GM10266 (cell line): ENCODE measurements at regions not wholly inside any gene's neighbourhood (a gene's known extent, or its start where the extent isn't known, plus 50 kb on each side); places are given as distances from the start of the nearest gene placed in this dataset.

ENCODE experiments used
- DNase-seq: peaks from one replicate; pipeline ENCODE4 v3.0.0; 2012; ENCODE audit errors: extremely low spot score
- CTCF ChIP-seq: IDR thresholded peaks from 2 replicates; pipeline ENCODE4 v1.5.1; 2012; ENCODE audit warnings: mild to moderate bottlenecking, low read depth; ENCODE audit not compliant: control insufficient read depth, insufficient read depth; ENCODE audit errors: missing control alignments

- no peak for TF ChIP-seq CTCF
These were observed 234.7 kb upstream of the E2F7 start for GRCh38 chr12:77299910-77300669.

GRCh38 chr12:77299001-77299400 is 233.6 kb upstream of the E2F7 start:
- TF ChIP-seq CTCF: no peak

More at GRCh38 chr12:77299910-77300669, 234.7 kb upstream of the E2F7 start:
- DNase-seq: no peak

GRCh38 chr12:77294016-77294415 is 228.6 kb upstream of the E2F7 start:
- no peak for TF ChIP-seq CTCF
- no peak for DNase-seq

More at GRCh38 chr12:77299001-77299400, 233.6 kb upstream of the E2F7 start:
- DNase-seq: no peak

GRCh38 chr12:77274926-77275325 is 209.6 kb upstream of the E2F7 start:
- no peak for DNase-seq
- no peak for TF ChIP-seq CTCF

- DNase-seq: no peak
- TF ChIP-seq CTCF: no peak
These were observed 208.5 kb upstream of the E2F7 start for GRCh38 chr12:77273898-77274297.

GRCh38 chr12:77256956-77257355 is 191.6 kb upstream of the E2F7 start:
- TF ChIP-seq CTCF: no peak
- no peak for DNase-seq

- TF ChIP-seq CTCF: no peak
- no peak for DNase-seq
These were observed 188.0 kb upstream of the E2F7 start for GRCh38 chr12:77253321-77253720.
